ENCODE measurements at regions not wholly inside any gene's neighbourhood (a gene's known extent, or its start where the extent isn't known, plus 50 kb on each side); places are given as distances from the start of the nearest gene placed in this dataset.
A peak's percentile ranks its signal among the peaks of the same experiment; 100 is the strongest.
"Not testable (repeated sequence)": the region's sequence is repeated elsewhere in the genome, so short reads cannot be mapped to it uniquely, and the experiment has no call there.

GRCh38 chr12:44457465-44457864 is 418.6 kb downstream of the NELL2 start:
- no peak for DNase-seq (ENCODE audit: low read depth)

GRCh38 chr12:44454959-44455358 is 421.2 kb downstream of the NELL2 start:
- not testable (repeated sequence) for DNase-seq (ENCODE audit: low read depth)

GRCh38 chr12:44446181-44446580 is 429.9 kb downstream of the NELL2 start:
- DNase-seq (ENCODE audit: low read depth): peak; percentile 77

GRCh38 chr12:44441155-44441554 is 435.0 kb downstream of the NELL2 start:
- DNase-seq (ENCODE audit: low read depth): peak; percentile 50
